GM13976 (cell line): ENCODE measurements at regions not wholly inside any gene's neighbourhood (a gene's known extent, or its start where the extent isn't known, plus 50 kb on each side); places are given as distances from the start of the nearest gene placed in this dataset.

Source experiments
- DNase-seq: peaks from one replicate; pipeline ENCODE4 v3.0.0; 2012; ENCODE audit warnings: low spot score
- CTCF ChIP-seq: IDR thresholded peaks from 2 replicates; pipeline ENCODE4 v1.5.1; 2012; ENCODE audit warnings: borderline replicate concordance, mild to moderate bottlenecking; ENCODE audit not compliant: insufficient read depth; ENCODE audit errors: extremely low read depth, missing control alignments, control extremely low read depth
- in situ Hi-C: fragments of 300-500 bp; cut with MboI; formaldehyde crosslinking; loops from one replicate; pipeline ENCODE4 v1.12.0; 2022; ENCODE audit warnings: low sequenced_read_pairs, mixed read lengths, inconsistent platforms; ENCODE audit not compliant: unreplicated experiment

- no peak for TF ChIP-seq CTCF
- DNase-seq: no peak
- in situ Hi-C loops: no loop called here
Observed at GRCh38 chr4:155600244-155600643, 66.4 kb upstream of the GUCY1A1 start.

- in situ Hi-C loops: no loop called here
- no peak for TF ChIP-seq CTCF
Observed at GRCh38 chr4:155599596-155599995, 67.1 kb upstream of the GUCY1A1 start.

GRCh38 chr4:155599085-155599484 lies 67.6 kb upstream of the GUCY1A1 start:
- in situ Hi-C loops: no loop called here
- no peak for TF ChIP-seq CTCF
- no peak for DNase-seq

More at GRCh38 chr4:155599596-155599995, 67.1 kb upstream of the GUCY1A1 start:
- DNase-seq: no peak

GRCh38 chr4:155597933-155598451 lies 68.7 kb upstream of the GUCY1A1 start:
- in situ Hi-C loops: no loop called here
- no peak for DNase-seq
- TF ChIP-seq CTCF: no peak

GRCh38 chr4:155597281-155597680 lies 69.4 kb upstream of the GUCY1A1 start:
- DNase-seq: no peak
- in situ Hi-C loops: no loop called here

GRCh38 chr4:155593793-155594192 lies 72.9 kb upstream of the GUCY1A1 start:
- TF ChIP-seq CTCF: no peak
- no peak for DNase-seq
- in situ Hi-C loops: no loop called here

More at GRCh38 chr4:155597281-155597680, 69.4 kb upstream of the GUCY1A1 start:
- TF ChIP-seq CTCF: no peak

GRCh38 chr4:155592938-155593297 lies 73.7 kb upstream of the GUCY1A1 start:
- no peak for TF ChIP-seq CTCF
- in situ Hi-C loops: no loop called here
- DNase-seq: no peak
